B cell (primary cell): ENCODE measurements at regions not wholly inside any gene's neighbourhood (a gene's known extent, or its start where the extent isn't known, plus 50 kb on each side); places are given as distances from the start of the nearest gene placed in this dataset.

Experiments used
- CTCF ChIP-seq: fragments of 200-600 bp; IDR thresholded peaks from one replicate; pipeline ENCODE4 v1.8.0; 2022; ENCODE audit warnings: antibody characterized with exemption, mild to moderate bottlenecking
- EZH2 ChIP-seq: IDR thresholded peaks from 2 replicates; pipeline ENCODE4 v1.6.1; 2012; ENCODE audit warnings: borderline replicate concordance, low read depth, mild to moderate bottlenecking, moderate library complexity, low read length; ENCODE audit not compliant: insufficient read depth, poor library complexity, severe bottlenecking

GRCh38 chr6:16819752-16820151, 58.5 kb upstream of the ATXN1 start:
- TF ChIP-seq CTCF (no peak), EZH2 (no peak)
